GM23338 (cell line): ENCODE measurements at regions not wholly inside any gene's neighbourhood (a gene's known extent, or its start where the extent isn't known, plus 50 kb on each side); places are given as distances from the start of the nearest gene placed in this dataset.
"Not testable (repeated sequence)": the region's sequence is repeated elsewhere in the genome, so short reads cannot be mapped to it uniquely, and the experiment has no call there.

Source experiments
- ATAC-seq: fragments of 200-7000 bp; cut with Tn5 transposase; 3 replicates; pipeline ENCODE4 v1.9.1; 2020
- DNase-seq: peaks from one replicate; pipeline ENCODE4 v3.0.0-alpha.2; 2015; ENCODE audit warnings: low spot score
- H2AFZ ChIP-seq: fragments of 200-600 bp; sonication (generic); 2 replicates; pipeline ENCODE4 v1.8.0; 2016; ENCODE audit warnings: antibody characterized with exemption, mild to moderate bottlenecking, moderate library complexity
- H3F3A ChIP-seq: fragments of 200-600 bp; sonication (generic); replicated peaks from 2 replicates; pipeline ENCODE4 v1.8.0; 2017; ENCODE audit warnings: antibody characterized with exemption, mixed run types, low read depth
- H3K27ac ChIP-seq: fragments of 200-600 bp; sonication (generic); 2 replicates; pipeline ENCODE4 v1.6.1; 2016; ENCODE audit warnings: low read depth
- H3K27me3 ChIP-seq: fragments of 200-600 bp; sonication (generic); 2 replicates; pipeline ENCODE4 v1.8.0; 2016; ENCODE audit warnings: mild to moderate bottlenecking, mixed run types, moderate library complexity; ENCODE audit not compliant: insufficient read depth
- H3K36me3 ChIP-seq: fragments of 200-600 bp; sonication (generic); 2 replicates; pipeline ENCODE4 v1.8.0; 2016; ENCODE audit warnings: mild to moderate bottlenecking; ENCODE audit not compliant: insufficient read depth
- H3K4me1 ChIP-seq: fragments of 200-600 bp; sonication (generic); 2 replicates; pipeline ENCODE4 v1.8.0; 2016; ENCODE audit warnings: mild to moderate bottlenecking, moderate library complexity; ENCODE audit not compliant: insufficient read depth
- H3K4me2 ChIP-seq: fragments of 200-600 bp; sonication (generic); 2 replicates; pipeline ENCODE4 v1.7.1; 2017; ENCODE audit warnings: mixed run types
- H3K4me3 ChIP-seq: fragments of 200-600 bp; sonication (generic); 2 replicates; pipeline ENCODE4 v1.6.1; 2016; ENCODE audit warnings: mixed run types
- H3K79me2 ChIP-seq: fragments of 200-600 bp; sonication (generic); replicated peaks from 2 replicates; pipeline ENCODE4 v1.8.0; 2017; ENCODE audit warnings: mild to moderate bottlenecking; ENCODE audit not compliant: insufficient read depth
- H3K9me2 ChIP-seq: fragments of 200-600 bp; sonication (generic); 2 replicates; pipeline ENCODE4 v1.8.0; 2017; ENCODE audit not compliant: insufficient read depth
- H4K20me1 ChIP-seq: fragments of 200-600 bp; sonication (generic); replicated peaks from 2 replicates; pipeline ENCODE4 v1.8.0; 2017; ENCODE audit warnings: mild to moderate bottlenecking; ENCODE audit not compliant: insufficient read depth
- H3K27ac Mint-ChIP-seq: 2 replicates; pipeline ENCODE4 v1.8.0; 2020; ENCODE audit warnings: inconsistent platforms, mild to moderate bottlenecking, moderate library complexity, mixed read lengths
- H3K27me3 Mint-ChIP-seq: 3 replicates; pipeline ENCODE4 v1.8.0; 2022; ENCODE audit warnings: low read depth, mild to moderate bottlenecking, moderate library complexity, mixed read lengths, inconsistent platforms; ENCODE audit not compliant: insufficient read depth, poor library complexity
- H3K36me3 Mint-ChIP-seq: 3 replicates; pipeline ENCODE4 v1.8.0; 2021; ENCODE audit warnings: low read depth, mild to moderate bottlenecking, inconsistent platforms, moderate library complexity, mixed read lengths
- H3K4me1 Mint-ChIP-seq: 3 replicates; pipeline ENCODE4 v1.8.0; 2020; ENCODE audit warnings: mild to moderate bottlenecking, inconsistent platforms, mixed read lengths
- H3K4me3 Mint-ChIP-seq: 3 replicates; pipeline ENCODE4 v1.8.0; 2021; ENCODE audit warnings: moderate library complexity, mild to moderate bottlenecking, inconsistent platforms, mixed read lengths
- H3K9me3 Mint-ChIP-seq: 3 replicates; pipeline ENCODE4 v1.8.0; 2020; ENCODE audit warnings: moderate library complexity, mild to moderate bottlenecking, inconsistent platforms, mixed read lengths
- CREB1 ChIP-seq: fragments of 250-450 bp; sonication (Bioruptor Pico); IDR thresholded peaks from 2 replicates; pipeline ENCODE4 v1.5.0; 2020; ENCODE audit warnings: low read depth, mild to moderate bottlenecking, moderate library complexity
- ETS1 ChIP-seq: IDR thresholded peaks from 2 replicates; pipeline ENCODE4 v1.6.1; 2016; ENCODE audit warnings: antibody characterized with exemption
- EZH2 ChIP-seq: fragments of 200-600 bp; sonication (generic); IDR thresholded peaks from one replicate; pipeline ENCODE4 v1.8.0; 2017; ENCODE audit warnings: antibody characterized with exemption, mild to moderate bottlenecking, low read depth; ENCODE audit not compliant: unreplicated experiment
- NANOG ChIP-seq: IDR thresholded peaks from 2 replicates; pipeline ENCODE4 v1.6.1; 2016; ENCODE audit warnings: antibody characterized with exemption, borderline replicate concordance
- POLR2AphosphoS5 ChIP-seq: IDR thresholded peaks from 2 replicates; pipeline ENCODE4 v1.6.1; 2016; ENCODE audit warnings: antibody characterized with exemption, low read depth
- STAT1 ChIP-seq: IDR thresholded peaks from one replicate; pipeline ENCODE4 v1.6.1; 2016; ENCODE audit warnings: antibody characterized with exemption; ENCODE audit not compliant: unreplicated experiment
- ZNF114 ChIP-seq: fragments of 250-450 bp; sonication (Bioruptor Pico); IDR thresholded peaks from 2 replicates; pipeline ENCODE4 v1.5.0; 2020; ENCODE audit warnings: mild to moderate bottlenecking, moderate library complexity
- ZNF331 ChIP-seq: fragments of 250-450 bp; sonication (Bioruptor Pico); IDR thresholded peaks from 2 replicates; pipeline ENCODE4 v1.5.0; 2020; ENCODE audit warnings: low read depth, mild to moderate bottlenecking, moderate library complexity
- ZNF462 ChIP-seq: fragments of 250-450 bp; sonication (Bioruptor Pico); IDR thresholded peaks from 2 replicates; pipeline ENCODE4 v1.5.0; 2020; ENCODE audit warnings: mild to moderate bottlenecking, moderate library complexity

DNA sequence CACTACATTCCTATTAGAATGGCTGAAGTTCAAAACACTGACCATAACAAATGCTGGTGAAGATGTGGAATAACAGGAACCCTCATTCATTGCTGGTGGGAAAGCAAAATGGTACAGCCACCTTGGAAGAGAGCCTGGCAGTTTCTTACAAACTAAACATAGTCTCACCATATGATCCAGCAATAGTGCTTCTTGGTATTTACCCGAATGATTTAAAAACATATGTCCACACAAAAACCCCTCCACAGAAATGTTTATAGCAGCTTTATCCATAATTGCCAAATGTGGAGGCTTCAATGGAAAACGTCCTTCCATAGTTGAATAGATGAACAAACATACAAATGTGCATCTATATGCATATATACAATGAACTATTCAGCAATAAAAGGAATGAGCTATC, 330.8 kb downstream of the BTBD3 start (continued):
- TF ChIP-seq ZNF462 (CRISPR knock-in tag) = no peak
- no peak for TF ChIP-seq ZNF331
- TF ChIP-seq STAT1 = no peak
- TF ChIP-seq ZNF114 (CRISPR knock-in tag) = no peak
- no peak for TF ChIP-seq CREB1 (CRISPR knock-in tag)
- TF ChIP-seq ETS1 = no peak
- no peak for TF ChIP-seq NANOG
- TF ChIP-seq EZH2 = no peak
- TF ChIP-seq POLR2AphosphoS5 = no peak

- not testable (repeated sequence) for H3K27ac Mint-ChIP-seq, H3K4me3 ChIP-seq, H2AFZ ChIP-seq, H3K4me3 Mint-ChIP-seq, H3K27ac ChIP-seq, ATAC-seq, DNase-seq, H3K9me3 Mint-ChIP-seq, H3K36me3 Mint-ChIP-seq, H3K79me2 ChIP-seq, H3K36me3 ChIP-seq, H4K20me1 ChIP-seq, H3K4me2 ChIP-seq, H3K27me3 ChIP-seq, H3K27me3 Mint-ChIP-seq, H3F3A ChIP-seq
- peaks cover 25% of the 10 kb centered on the region for H3K4me1 Mint-ChIP-seq
- H3K4me1 ChIP-seq = peaks cover 21% of the 10 kb centered on the region
- H3K9me2 ChIP-seq = peaks cover 11% of the 10 kb centered on the region; the same call in 1 of the 2 replicates
Observed at GRCh38 chr20:12250661-12251060, 333.0 kb downstream of the BTBD3 start.
